ENCODE measurements at regions not wholly inside any gene's neighbourhood (a gene's known extent, or its start where the extent isn't known, plus 50 kb on each side); places are given as distances from the start of the nearest gene placed in this dataset.

DNA sequence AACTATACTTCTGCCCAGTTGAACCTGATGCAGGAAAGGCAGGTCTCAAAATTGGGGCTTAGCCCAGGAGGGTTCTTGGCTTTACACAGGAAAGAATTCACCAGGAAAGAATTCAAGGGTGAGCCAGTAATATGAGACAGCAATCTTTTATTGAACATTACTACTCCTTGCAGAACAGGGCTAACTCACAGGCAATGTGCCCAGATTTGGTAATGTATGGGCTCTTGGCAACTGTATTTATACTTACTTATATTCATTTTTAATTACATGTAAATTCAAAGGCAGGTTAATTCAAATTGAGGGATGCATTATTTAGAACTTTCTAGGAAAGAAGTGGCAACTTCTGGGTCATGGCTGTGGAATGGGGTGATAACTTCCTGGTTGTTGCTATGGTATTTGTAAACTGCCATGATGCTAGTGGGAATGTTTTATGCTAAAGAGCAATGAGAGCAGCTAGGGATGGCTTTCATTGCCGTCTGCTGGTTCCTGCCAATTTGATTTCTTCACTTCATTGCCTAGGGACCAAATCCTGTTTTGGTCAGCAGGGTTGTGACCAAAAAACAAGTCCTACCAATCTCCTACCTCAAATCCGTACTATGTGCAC is 107.5 kb downstream of the CHRM3 start:
- in situ Hi-C loops (cut with HindIII; ENCODE audit: low sequenced_read_pairs), result no loop called here
- DNase-seq (ENCODE audit: low read depth, low spot score), result no peak
- H3K4me3 ChIP-seq (ENCODE audit: low read depth, low read length), result no peak overlapping the region
- TF ChIP-seq, protein P1, sequence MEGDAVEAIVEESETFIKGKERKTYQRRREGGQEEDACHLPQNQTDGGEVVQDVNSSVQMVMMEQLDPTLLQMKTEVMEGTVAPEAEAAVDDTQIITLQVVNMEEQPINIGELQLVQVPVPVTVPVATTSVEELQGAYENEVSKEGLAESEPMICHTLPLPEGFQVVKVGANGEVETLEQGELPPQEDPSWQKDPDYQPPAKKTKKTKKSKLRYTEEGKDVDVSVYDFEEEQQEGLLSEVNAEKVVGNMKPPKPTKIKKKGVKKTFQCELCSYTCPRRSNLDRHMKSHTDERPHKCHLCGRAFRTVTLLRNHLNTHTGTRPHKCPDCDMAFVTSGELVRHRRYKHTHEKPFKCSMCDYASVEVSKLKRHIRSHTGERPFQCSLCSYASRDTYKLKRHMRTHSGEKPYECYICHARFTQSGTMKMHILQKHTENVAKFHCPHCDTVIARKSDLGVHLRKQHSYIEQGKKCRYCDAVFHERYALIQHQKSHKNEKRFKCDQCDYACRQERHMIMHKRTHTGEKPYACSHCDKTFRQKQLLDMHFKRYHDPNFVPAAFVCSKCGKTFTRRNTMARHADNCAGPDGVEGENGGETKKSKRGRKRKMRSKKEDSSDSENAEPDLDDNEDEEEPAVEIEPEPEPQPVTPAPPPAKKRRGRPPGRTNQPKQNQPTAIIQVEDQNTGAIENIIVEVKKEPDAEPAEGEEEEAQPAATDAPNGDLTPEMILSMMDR (IDR thresholded peaks at IDR 0.05; ENCODE audit: low read depth, low read length), result no peak

DNA sequence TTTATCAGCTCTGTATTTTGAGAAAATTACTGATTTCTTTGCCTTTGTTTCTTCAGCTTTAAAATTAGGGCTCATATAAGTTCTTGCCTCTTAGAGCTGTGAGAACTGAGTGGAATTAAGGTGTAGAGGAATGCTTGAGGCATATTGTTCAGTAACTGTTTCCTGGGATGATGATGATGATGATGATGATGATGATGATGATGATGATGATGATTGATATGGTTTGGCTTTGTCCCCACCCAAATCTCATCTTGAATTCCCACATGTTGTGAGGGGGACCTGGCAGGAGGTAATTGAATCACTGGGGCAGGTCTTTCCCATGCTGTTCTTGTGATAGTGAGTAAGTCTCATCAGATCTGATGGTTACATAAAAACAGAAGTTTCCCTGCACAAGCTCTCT is 118.7 kb downstream of the CHRM3 start:
- DNase-seq (ENCODE audit: low read depth, low spot score), result no peak
- TF ChIP-seq, protein P1 (IDR thresholded peaks at IDR 0.05; ENCODE audit: low read depth, low read length), result no peak
- H3K4me3 ChIP-seq (ENCODE audit: low read depth, low read length), result no peak overlapping the region
- in situ Hi-C loops (cut with HindIII; ENCODE audit: low sequenced_read_pairs), result no loop called here

DNA sequence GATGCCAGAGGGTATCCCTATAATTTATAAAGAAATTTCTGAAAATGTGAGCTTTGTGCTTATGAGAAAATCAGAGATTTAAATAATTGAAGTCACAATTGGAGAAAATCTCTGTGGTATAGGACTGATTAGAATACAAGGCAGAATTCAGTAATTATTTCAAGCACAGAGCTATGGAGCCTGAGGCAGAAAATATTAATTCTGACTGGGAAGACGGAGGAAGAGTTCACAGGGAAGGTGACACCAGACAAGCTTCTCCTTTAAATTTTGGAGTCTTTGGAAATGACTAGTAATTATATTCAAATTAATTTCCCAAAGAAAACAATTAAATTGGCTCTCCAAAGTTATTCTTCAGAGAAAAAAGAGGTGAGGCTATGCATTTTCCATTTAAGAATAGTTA is 121.5 kb downstream of the CHRM3 start:
- DNase-seq (ENCODE audit: low read depth, low spot score), result no peak
- TF ChIP-seq, protein P1 (IDR thresholded peaks at IDR 0.05; ENCODE audit: low read depth, low read length), result no peak
- in situ Hi-C loops (cut with HindIII; ENCODE audit: low sequenced_read_pairs), result no loop called here
- H3K4me3 ChIP-seq (ENCODE audit: low read depth, low read length), result no peak overlapping the region

- DNase-seq (ENCODE audit: low read depth, low spot score), result no peak
- TF ChIP-seq, protein P1 (IDR thresholded peaks at IDR 0.05; ENCODE audit: low read depth, low read length), result no peak
- no peak overlapping the region for H3K4me3 ChIP-seq (ENCODE audit: low read depth, low read length)
- in situ Hi-C loops (cut with HindIII; ENCODE audit: low sequenced_read_pairs), result no loop called here
Observed at GRCh38 chr1:239511875-239512274, 125.5 kb downstream of the CHRM3 start.

DNA sequence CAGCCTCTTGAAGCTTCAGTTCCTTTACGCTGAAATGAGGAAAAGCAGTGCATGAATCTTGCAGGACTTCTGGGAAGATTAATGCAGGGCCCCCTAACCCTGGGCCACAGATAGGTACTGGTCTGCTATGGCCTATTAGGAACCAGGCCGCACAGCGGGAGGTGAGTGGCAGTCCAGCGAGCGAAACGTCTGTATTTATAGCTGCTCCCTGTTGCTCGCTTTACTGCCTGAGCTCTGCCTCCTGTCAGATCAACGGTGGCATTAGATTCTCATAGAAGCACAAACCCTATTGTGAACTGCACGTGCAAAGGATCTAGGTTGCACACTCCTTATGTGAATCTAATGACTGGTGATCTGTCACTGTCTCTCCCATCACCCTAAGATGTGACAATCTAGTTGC is 130.2 kb downstream of the CHRM3 start:
- H3K4me3 ChIP-seq (ENCODE audit: low read depth, low read length), result no peak overlapping the region
- no peak for DNase-seq (ENCODE audit: low read depth, low spot score)
- TF ChIP-seq, protein P1 (IDR thresholded peaks at IDR 0.05; ENCODE audit: low read depth, low read length), result no peak
- in situ Hi-C loops (cut with HindIII; ENCODE audit: low sequenced_read_pairs), result no loop called here

GRCh38 chr1:239526391-239526790 is 140.0 kb downstream of the CHRM3 start:
- H3K4me3 ChIP-seq (ENCODE audit: low read depth, low read length), result no peak overlapping the region
- no peak for DNase-seq (ENCODE audit: low read depth, low spot score)
- TF ChIP-seq, protein P1 (IDR thresholded peaks at IDR 0.05; ENCODE audit: low read depth, low read length), result no peak
- in situ Hi-C loops (cut with HindIII; ENCODE audit: low sequenced_read_pairs), result no loop called here
